CD14-positive monocyte (primary cell): ENCODE measurements at regions not wholly inside any gene's neighbourhood (a gene's known extent, or its start where the extent isn't known, plus 50 kb on each side); places are given as distances from the start of the nearest gene placed in this dataset.

Experiments used
- DNase-seq, 3 donors: peaks; one replicate each; pipeline ENCODE4 v3.0.0-alpha.2; 2011 to 2022
- H2AFZ ChIP-seq: 2 replicates; pipeline ENCODE4 v1.6.0; 2012; ENCODE audit warnings: mild to moderate bottlenecking, low read depth, low read length, inconsistent platforms; ENCODE audit not compliant: insufficient read depth, poor library complexity, severe bottlenecking
- H3K27ac ChIP-seq, 2 donors: 1 replicate in 1 of 2; 2 replicates in 1 of 2; pipeline ENCODE4 v1.5.1; 2012 to 2013; ENCODE audit warnings: low read length in 2 of 2, control low read depth in 1 of 2, inconsistent platforms in 1 of 2, low read depth in 1 of 2, mild to moderate bottlenecking in 1 of 2
- H3K27me3 ChIP-seq, 2 donors: one replicate each; pipeline versions ENCODE4 v1.6.0 to v1.6.1; 2011 to 2013; ENCODE audit warnings: low read length in 2 of 2; ENCODE audit not compliant: control insufficient read depth in 2 of 2, insufficient read depth in 2 of 2
- H3K36me3 ChIP-seq, 2 donors: replicated peaks in 1 of 2; 1 replicate in 1 of 2; 2 replicates in 1 of 2; pipeline versions ENCODE4 v1.5.1 to v1.6.1; 2012 to 2013; ENCODE audit warnings: low read length in 2 of 2, control low read depth in 1 of 2, inconsistent platforms in 1 of 2, mild to moderate bottlenecking in 1 of 2; ENCODE audit not compliant: insufficient read depth in 2 of 2, control insufficient read depth in 1 of 2
- H3K4me1 ChIP-seq, 2 donors: 1 replicate in 1 of 2; 2 replicates in 1 of 2; pipeline versions ENCODE4 v1.5.1 to v1.6.1; 2012 to 2013; ENCODE audit warnings: low read length in 2 of 2, control low read depth in 1 of 2, inconsistent platforms in 1 of 2, mild to moderate bottlenecking in 1 of 2, moderate library complexity in 1 of 2; ENCODE audit not compliant: insufficient read depth in 2 of 2, control insufficient read depth in 1 of 2
- H3K4me2 ChIP-seq: replicated peaks from 2 replicates; pipeline ENCODE3; 2012; ENCODE audit warnings: low read length, moderate library complexity, mild to moderate bottlenecking; ENCODE audit not compliant: poor library complexity, severe bottlenecking; ENCODE audit errors: extremely low read depth
- H3K4me3 ChIP-seq, 3 experiments: fragments of 200-600 bp in 1 of 3; sonication (generic) in 1 of 3; replicated peaks in 1 of 3; 1 replicate in 2 of 3; 2 replicates in 1 of 3; pipeline ENCODE4 v1.5.1; 2011 to 2013; ENCODE audit warnings: low read length in 3 of 3, mild to moderate bottlenecking in 3 of 3, control low read depth in 2 of 3, low read depth in 2 of 3, inconsistent platforms in 1 of 3, moderate library complexity in 1 of 3
- H3K79me2 ChIP-seq: 2 replicates; pipeline ENCODE4 v1.6.0; 2012; ENCODE audit warnings: mild to moderate bottlenecking, control low read depth, inconsistent platforms, low read length, moderate library complexity; ENCODE audit not compliant: insufficient read depth
- H3K9ac ChIP-seq: 2 replicates; pipeline ENCODE4 v1.6.0; 2017; ENCODE audit warnings: low read length, mild to moderate bottlenecking; ENCODE audit not compliant: insufficient read depth, poor library complexity, severe bottlenecking
- H3K9me3 ChIP-seq, 2 donors: replicated peaks in 1 of 2; 1 replicate in 1 of 2; 2 replicates in 1 of 2; pipeline versions ENCODE4 v1.5.1 to v1.6.1; 2012 to 2013; ENCODE audit warnings: low read length in 2 of 2, control low read depth in 1 of 2; ENCODE audit not compliant: control insufficient read depth in 1 of 2, insufficient read depth in 1 of 2
- H4K20me1 ChIP-seq: 2 replicates; pipeline ENCODE4 v1.6.0; 2012; ENCODE audit warnings: mild to moderate bottlenecking, low read length, control low read depth, moderate library complexity; ENCODE audit not compliant: insufficient read depth
- H3K27ac Mint-ChIP-seq, 7 donors: one replicate each; pipeline ENCODE4 v1.8.0; 2020; ENCODE audit warnings: mild to moderate bottlenecking in 7 of 7, mixed read lengths in 7 of 7, moderate library complexity in 6 of 7, inconsistent platforms in 2 of 7
- H3K27me3 Mint-ChIP-seq, 3 donors: one replicate each; pipeline ENCODE4 v1.8.0; 2021 to 2022; ENCODE audit warnings: low read depth in 3 of 3, mild to moderate bottlenecking in 3 of 3, mixed read lengths in 3 of 3, moderate library complexity in 3 of 3, inconsistent platforms in 1 of 3
- H3K36me3 Mint-ChIP-seq, 2 donors: one replicate each; pipeline ENCODE4 v1.8.0; 2020; ENCODE audit warnings: mixed read lengths in 2 of 2, inconsistent platforms in 1 of 2, mild to moderate bottlenecking in 1 of 2
- H3K4me1 Mint-ChIP-seq: one replicate; pipeline ENCODE4 v1.8.0; 2020; ENCODE audit warnings: mild to moderate bottlenecking, mixed read lengths
- H3K4me3 Mint-ChIP-seq, 2 donors: one replicate each; pipeline ENCODE4 v1.8.0; 2020; ENCODE audit warnings: mild to moderate bottlenecking in 2 of 2, mixed read lengths in 2 of 2, moderate library complexity in 1 of 2
- H3K9me3 Mint-ChIP-seq, 7 donors: one replicate each; pipeline ENCODE4 v1.8.0; 2020 to 2022; ENCODE audit warnings: mixed read lengths in 7 of 7, mild to moderate bottlenecking in 6 of 7, moderate library complexity in 6 of 7, inconsistent platforms in 2 of 7
- CTCF ChIP-seq: fragments of 200-600 bp; IDR thresholded peaks from one replicate; pipeline ENCODE4 v1.8.0; 2022; ENCODE audit warnings: antibody characterized with exemption, mild to moderate bottlenecking
- WGBS: methylation state at CpG from one replicate; pipeline ENCODE4 v1.1.5; 2013; ENCODE audit warnings: missing lambda C conversion rate; ENCODE audit not compliant: insufficient coverage; 5-methylcytosine and 5-hydroxymethylcytosine counted together
- intact Hi-C, 2 donors: fragments of 100-400 bp; cut with micrococcal nuclease; formaldehyde crosslinking; loops; one replicate each; pipeline versions ENCODE4 v1.15.0 to v1.15.1; 2023

GRCh38 chr9:84179531-84179930 lies 161.0 kb downstream of the SLC28A3 start:
- Histone ChIP-seq H3K9me3 (no peaks in the 10 kb centered on the region), H3K4me3 (no peak overlapping the region), H3K36me3 (no peaks in the 10 kb centered on the region), H3K27ac (no peak overlapping the region), H3K9ac (no peak overlapping the region), H4K20me1 (no peaks in the 10 kb centered on the region), H3K79me2 (no peaks in the 10 kb centered on the region), H2AFZ (peak overlapping the region; percentile 12), H3K4me1 (peaks cover 9 to 11% of the 10 kb centered on the region in 2 donors), H3K27me3 (no peaks in the 10 kb centered on the region), H3K4me2 (no peak overlapping the region)
- H3K4me1 Mint-ChIP-seq: peaks cover 19% of the 10 kb centered on the region
- H3K27me3 Mint-ChIP-seq: peaks cover 0 to 3% (median 2%) of the 10 kb centered on the region in 3 donors
- TF ChIP-seq CTCF: no peak
- intact Hi-C loops: no loop called here
- peaks cover 0 to 4% (median 0%) of the 10 kb centered on the region in 7 donors for H3K9me3 Mint-ChIP-seq
- H3K36me3 Mint-ChIP-seq: no peaks in the 10 kb centered on the region
- DNase-seq: no peak
- WGBS: 33% methylated on average over 1 of the region's 5 CpGs
- H3K27ac Mint-ChIP-seq: peak overlapping the region in 1 of 7 donors; percentile 28
- no peak overlapping the region for H3K4me3 Mint-ChIP-seq

- H3K4me2 ChIP-seq: no peak overlapping the region
- no peaks in the 10 kb centered on the region for H3K36me3 ChIP-seq
- intact Hi-C loops: no loop called here
- no peaks in the 10 kb centered on the region for H4K20me1 ChIP-seq
- no peak overlapping the region for H3K4me3 Mint-ChIP-seq
- H3K27ac Mint-ChIP-seq: no peak overlapping the region
- H3K4me1 ChIP-seq: no peaks in the 10 kb centered on the region
- H3K27ac ChIP-seq: no peak overlapping the region
- no peak overlapping the region for H2AFZ ChIP-seq
- H3K4me1 Mint-ChIP-seq: no peaks in the 10 kb centered on the region
- peaks cover 0 to 2% (median 0%) of the 10 kb centered on the region in 7 donors for H3K9me3 Mint-ChIP-seq
- no peaks in the 10 kb centered on the region for H3K79me2 ChIP-seq
- H3K36me3 Mint-ChIP-seq: no peaks in the 10 kb centered on the region
- no peak for TF ChIP-seq CTCF
- H3K27me3 Mint-ChIP-seq: peaks cover 3 to 11% (median 3%) of the 10 kb centered on the region in 3 donors
- peaks cover 0 to 8% of the 10 kb centered on the region in 2 donors for H3K27me3 ChIP-seq
- H3K9me3 ChIP-seq: no peaks in the 10 kb centered on the region
- no peak for DNase-seq
- no peak overlapping the region for H3K4me3 ChIP-seq
- WGBS: 91% methylated on average over 1 of the region's 5 CpGs
- no peak overlapping the region for H3K9ac ChIP-seq
Measured at GRCh38 chr9:84187090-84187489, 153.5 kb downstream of the SLC28A3 start.
